ENCODE measurements at regions not wholly inside any gene's neighbourhood (a gene's known extent, or its start where the extent isn't known, plus 50 kb on each side); places are given as distances from the start of the nearest gene placed in this dataset.

DNA sequence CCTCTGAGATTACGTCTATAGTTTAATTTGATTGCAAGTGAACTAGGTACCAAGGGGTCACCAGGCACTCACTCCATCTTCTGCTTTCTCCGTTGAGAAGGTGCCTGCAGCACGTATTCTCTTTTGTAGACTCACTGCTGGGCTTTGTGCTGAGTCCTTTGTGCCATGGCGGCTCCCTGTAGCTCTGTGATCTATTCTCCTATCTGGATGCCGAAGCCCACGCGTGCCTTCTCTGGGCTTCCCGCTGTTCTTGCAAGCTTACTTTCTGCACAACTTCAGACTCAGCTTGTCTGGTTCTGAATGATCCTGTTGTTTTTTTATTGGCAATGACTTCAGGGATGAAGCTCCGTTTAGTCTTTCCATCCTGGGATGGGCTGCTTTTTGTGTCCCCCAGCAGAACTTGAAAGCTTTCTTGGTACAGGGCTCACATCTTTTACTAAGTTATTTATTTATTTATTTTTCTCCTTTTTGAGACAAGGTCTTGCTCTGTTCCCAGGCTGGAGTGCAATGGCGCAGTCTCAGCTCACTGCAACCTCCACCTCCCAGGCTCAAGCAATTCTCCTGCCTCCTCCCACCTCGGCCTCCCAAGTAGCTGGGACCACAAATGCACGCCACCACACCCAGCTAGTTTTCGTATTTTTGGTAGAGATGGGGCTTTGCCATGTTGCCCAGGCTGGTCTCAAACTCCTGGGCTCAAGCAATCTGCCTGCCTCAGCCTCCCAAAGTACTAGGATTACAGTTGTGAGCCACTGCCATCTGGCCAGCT, 100.9 kb upstream of the NKX1-1 start:
- no peak for DNase-seq

DNA sequence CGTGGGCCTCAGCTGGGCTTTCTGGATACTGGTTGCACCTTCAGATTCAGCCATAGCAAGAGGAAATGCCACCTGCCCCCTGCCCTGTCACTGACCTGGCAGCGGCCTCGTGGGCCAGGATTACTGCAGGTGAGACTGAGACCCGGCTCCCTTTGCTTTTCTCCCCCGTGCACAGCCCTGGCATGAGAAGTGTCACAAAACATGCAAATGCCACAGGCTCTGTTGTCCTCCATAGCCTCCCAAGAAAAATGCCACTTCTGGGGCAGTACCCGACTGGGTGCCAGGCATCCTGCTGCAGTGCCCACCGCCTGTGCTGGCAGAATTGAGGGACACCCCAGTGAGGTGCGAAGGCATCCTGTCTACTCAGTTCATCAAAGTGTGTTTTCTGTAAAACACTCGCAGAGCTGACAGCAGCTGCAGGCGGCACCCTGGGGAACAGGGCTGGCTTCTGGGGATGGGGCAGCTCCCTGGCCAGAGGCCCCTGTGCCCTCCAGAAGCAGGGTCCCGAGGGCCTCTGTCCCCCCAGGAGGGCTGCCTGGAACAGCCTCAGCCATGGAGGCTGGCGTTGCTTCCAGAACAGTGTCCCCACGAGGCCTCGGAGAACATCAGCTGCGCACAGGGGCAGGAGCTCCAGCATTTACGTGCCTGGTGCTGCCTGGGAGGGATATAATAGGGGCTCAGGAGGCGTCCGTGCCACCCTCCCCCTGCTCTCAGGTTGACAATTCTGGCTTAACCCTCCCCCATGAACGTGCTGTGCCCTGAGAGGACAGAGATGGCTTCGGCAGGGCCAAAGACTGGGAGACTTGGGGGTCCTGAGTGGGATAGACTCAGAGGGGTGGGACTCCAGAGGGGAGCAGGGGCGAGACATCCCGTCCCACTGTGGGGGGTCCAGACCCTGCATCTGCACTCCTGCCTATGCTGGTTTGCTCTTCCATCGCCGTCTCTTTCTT, 99.5 kb upstream of the NKX1-1 start:
- no peak for DNase-seq

DNA sequence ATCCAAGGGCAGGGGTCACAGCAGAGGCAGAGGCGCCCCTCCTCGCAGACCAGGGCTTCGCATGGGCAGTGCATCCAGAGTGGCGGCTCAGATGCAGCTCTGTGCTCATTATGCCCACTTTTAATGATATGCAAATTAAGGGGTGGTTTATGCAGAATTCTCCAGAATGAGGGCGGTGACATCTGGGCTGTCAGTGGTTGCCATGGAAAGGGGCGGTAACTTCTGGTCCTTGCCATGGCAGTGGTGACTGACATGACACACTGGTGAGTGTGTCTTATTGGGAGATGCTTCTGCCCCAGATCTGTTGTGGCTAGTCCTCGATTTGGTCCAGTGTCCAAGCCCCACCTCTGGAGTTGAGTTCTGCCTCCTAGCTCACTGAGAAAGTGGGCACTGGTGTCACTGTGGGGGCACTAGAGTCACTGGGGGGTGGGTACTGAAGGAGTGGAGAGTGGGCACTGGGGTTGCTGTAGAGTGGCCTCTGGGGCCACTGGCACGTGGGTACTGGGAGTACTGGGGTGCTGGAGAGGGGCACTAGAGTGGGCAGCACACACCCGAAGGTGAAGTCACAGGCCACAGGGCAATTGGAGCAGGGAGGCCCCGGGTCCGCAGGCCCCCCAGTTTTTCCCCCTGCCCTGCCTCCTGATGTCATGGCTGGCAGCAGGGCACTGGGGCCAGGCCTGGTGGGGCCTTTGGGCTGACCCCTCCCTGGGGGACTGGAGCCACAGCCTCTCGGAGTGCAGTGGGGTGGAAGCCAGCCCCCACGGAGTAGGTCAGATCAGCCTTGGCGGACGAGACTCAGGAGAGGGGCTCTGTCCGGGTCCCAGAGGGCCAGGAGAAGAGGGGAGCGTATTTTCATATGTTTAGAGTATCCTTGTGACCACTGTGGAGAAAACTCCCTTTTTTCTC, 98.6 kb upstream of the NKX1-1 start:
- DNase-seq: no peak

DNA sequence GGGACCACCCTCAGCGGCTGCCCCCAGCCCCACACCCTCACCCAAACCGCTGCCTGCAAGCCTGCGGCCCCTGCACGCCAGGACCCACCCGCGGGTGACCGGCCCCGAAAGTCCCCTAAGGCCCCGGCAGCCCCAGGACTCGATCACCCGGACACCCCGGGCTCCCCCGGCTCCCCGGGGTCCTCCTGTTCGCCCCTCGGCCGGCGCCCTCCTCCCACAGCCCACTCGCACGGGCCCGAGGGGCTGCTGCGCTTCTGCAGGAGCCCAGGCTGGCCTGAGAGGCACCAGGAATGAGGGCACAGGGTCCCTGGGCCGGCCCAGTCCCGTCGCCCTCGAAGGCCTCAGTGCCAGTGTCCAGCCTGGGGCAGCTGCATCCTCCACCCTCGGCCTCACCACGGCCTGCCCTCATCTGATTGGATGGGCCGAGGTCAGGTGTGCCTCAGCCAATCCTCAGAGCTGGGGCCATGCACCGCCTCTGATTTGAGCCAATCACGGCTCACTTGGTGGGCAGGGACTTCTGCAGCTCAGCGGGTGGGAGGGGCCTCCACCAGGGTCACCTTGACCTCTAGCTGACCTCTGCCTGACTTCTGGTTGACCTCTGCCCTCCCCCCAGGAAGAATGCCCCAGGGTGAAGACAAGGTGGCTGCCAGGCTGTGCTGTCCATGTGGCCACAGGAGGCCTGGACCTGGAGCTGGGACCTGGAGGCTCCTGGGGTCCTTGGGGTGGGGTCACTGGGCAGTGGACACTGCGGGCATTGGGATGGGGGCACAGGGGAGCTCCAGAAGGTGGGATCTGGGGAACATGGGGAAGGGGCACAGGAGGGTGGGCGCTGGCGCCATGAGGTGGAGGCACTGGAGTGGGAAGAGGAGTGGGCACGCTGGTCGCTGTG, 97.6 kb upstream of the NKX1-1 start:
- no peak for DNase-seq

DNA sequence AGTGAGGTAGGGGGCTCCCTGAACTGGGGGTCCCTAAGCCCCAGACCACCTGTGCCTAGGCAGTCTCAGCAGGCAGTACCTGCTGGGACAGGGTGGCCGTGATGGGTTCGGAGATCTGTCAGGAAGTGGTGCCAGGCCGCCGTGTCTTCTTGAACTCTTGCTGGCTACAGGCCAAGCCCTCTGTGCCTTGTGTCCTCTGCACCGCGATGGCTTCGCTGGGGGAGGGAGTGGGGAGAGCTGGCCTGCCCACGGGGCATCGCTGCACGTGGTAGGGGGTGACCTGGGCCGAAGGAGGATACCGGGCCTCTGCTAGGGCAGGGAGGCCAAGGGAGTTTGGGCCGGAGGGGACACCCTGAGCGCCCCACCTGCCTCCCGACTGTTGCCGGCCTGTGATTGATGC, 96.7 kb upstream of the NKX1-1 start:
- no peak for DNase-seq

DNA sequence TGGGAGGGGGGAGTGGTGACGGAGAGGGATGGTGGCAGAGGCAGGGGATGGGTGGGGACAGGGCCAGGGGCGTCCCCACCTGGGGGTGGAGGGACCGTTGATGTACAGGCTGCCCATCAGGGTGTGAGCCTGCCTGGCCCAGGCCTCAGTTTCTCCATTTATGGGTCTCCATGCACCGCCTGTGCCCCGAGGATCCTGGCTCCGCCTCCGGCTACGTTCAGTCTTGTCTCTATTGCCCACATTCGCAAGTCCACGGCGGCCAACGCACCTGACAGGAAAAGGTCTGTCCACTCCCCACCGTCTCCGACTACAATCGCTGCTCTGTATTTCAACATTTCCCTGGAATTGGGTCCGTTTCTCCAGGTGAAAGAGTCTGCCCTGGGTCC, 96.3 kb upstream of the NKX1-1 start:
- no peak for DNase-seq

DNA sequence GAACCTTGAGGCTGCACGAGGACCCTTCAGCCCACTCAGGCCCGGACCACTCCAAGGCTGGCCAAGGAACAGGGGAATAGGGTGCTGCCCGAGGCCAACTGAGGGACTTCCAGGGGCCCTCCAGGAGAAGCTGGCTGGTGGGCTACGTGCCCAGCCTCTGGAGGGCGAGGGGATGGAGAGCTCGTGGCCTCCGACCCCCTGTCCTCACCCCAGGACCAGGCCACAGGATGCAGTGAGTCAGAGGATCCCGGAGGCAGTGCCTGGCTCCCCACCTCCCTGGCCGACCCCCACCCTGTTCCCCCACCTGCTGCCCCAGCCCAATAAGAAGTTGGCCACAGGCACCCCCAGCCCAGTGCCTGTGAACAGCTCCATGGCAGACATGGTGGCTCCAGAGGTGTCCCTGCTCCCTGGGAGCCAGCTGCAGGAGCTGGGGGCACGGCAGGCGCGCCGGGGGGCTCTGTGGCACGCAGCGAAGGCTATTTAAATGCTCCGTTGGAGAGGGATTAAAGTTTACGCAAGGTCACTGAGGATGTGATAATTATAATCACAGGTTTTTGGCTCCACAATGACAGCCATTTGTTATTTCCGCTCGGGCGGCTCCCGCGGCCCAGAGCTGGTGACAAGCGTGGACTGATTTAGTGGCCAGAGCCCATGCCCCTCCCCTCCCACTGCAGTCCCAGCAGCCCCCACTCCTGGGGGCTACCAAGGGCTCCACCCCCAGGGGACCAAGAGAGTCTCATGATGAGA, 95.7 kb upstream of the NKX1-1 start:
- DNase-seq: no peak

DNA sequence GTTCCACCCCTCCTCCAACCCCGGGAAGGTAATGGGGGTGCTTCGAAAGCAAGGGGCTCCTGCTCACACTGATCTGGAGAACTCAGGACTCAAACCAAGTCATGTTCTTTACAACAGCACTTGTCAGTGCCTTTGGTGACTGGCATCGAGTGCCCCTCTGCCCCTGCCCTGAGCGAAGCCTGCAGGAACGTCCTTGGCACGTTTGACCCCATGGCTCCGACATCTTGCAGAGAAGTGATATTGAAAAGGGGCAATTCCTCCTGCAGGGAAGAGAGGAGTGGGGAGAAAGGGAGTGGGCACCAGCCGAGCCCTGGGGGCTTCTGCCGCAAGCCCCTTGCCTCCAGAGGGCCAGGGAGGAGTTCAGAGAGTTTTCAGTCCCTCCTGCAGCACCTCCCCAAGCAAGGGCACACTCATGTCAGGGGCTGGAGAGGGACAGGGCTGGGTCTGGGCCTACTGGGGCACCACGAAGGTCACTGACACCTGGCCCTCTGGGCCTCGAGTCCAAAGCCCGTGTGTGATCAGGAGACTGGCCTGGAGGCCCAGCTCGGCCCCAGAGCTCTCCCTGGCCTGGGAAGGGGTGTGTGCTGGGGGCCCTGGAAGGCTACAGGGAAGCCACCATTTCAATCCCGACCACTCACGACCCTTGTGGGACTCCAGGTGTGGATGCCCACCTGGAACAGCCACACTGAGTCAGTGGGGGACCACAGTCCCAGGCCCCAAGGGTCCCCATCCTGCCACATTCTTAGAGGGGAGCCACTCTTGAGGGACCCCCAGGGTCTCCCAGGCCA, 94.9 kb upstream of the NKX1-1 start:
- no peak for DNase-seq

DNA sequence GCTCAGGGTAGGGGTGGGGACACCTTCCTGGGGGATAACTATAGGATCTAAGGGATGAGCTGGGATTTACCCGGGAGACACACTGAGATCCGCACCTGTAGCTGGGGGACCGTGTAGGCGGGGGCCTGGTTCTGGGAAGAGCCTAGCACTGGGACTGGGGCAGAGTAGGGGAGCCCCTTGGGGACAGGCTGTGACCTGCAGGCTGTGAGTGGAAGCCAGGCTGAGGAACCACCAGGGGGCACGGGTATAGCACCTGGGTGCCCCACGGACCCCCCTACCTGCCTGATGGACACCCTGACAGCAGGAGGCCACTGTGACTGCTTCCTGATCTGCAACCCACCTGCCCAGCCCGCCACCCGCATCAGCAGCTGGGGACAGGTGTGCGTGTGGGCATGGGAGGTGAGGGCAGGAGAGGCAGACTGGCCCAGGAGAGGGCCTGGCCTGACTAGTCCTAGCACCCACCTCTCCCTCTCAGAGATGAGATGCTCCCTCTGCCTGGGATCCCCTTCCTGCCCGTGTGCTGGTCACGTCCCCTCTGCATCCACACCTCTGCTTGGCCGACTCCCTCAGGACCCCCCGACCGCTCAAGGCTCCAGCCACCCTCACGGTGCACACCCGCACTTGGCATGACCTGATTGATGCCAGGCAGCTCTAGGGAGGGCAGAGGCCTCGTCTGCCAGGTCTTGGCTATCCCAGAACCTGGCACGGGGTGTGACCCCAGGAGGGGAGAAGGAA, 94.2 kb upstream of the NKX1-1 start:
- DNase-seq: no peak

DNA sequence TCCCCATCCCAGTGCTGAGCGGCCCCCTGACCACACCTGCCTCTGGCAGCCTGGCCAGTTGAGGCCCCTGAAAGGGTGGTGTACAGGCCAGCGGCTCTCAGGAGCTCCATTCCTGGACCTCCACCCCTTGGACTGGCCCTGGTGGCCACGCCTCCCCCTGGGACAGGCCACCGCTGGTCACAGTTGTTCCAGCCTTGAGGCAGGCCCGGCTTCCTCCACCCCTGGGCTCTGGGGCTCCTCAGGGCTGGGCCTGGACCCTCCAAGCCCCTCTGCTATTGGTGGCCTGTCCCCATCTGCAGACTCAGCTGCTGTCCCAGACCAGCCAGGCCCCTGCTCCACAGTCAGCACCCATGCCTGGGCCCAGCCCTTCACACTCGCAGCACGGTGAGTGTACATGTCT, 93.2 kb upstream of the NKX1-1 start:
- no peak for DNase-seq

DNA sequence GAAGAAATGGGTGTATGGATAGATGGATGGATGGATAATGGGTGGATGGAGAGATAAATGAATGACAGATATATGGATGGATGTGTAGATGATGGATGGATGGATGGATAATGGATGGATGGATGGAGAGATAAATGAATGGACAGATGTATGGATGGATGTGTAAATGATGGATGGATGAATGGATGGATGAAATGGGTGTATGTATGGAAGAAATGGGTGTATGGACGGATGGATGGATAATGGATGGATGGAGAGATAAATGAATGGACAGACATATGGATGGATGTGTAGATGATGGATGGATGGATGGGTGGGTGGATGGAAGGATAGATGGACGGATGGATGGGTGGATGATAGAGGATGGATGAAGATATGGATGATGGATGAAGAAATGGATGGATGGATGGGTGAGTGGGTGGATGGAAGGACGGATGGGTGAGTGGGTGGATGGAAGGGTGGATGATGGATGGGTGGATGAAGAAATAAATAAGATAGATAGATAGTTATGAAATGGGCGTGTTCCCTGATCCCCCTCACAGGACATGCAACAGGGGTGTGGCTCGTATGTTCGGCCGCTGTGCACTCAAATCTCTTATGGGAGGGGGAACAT, 91.1 kb upstream of the NKX1-1 start:
- DNase-seq: no peak

DNA sequence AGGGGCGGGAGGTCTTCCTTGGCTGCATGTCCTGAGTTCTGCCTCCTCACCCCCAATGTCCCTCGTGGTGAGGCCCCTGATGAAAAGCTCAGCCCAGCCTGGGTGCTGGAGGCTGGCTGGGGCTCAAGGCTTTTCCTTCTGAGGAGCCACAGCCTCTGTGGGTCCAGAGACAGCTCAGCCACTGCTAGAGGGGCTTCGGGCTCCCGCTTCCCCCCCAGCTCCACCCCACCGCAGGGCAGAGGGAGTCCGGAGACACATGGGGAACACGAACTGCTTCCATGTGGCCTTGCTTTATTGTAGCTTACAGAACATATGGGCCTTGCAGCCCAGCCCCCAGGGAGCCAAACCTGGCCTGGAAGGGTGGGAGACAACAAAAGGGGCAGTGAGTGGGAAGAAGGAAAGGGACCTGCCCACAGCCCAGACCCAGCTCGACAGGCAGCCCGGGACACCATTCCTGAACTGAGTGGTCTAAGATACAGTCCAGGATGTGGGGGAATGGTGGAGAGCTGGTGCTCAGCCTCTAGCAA, 89.9 kb upstream of the NKX1-1 start:
- DNase-seq: no peak

DNA sequence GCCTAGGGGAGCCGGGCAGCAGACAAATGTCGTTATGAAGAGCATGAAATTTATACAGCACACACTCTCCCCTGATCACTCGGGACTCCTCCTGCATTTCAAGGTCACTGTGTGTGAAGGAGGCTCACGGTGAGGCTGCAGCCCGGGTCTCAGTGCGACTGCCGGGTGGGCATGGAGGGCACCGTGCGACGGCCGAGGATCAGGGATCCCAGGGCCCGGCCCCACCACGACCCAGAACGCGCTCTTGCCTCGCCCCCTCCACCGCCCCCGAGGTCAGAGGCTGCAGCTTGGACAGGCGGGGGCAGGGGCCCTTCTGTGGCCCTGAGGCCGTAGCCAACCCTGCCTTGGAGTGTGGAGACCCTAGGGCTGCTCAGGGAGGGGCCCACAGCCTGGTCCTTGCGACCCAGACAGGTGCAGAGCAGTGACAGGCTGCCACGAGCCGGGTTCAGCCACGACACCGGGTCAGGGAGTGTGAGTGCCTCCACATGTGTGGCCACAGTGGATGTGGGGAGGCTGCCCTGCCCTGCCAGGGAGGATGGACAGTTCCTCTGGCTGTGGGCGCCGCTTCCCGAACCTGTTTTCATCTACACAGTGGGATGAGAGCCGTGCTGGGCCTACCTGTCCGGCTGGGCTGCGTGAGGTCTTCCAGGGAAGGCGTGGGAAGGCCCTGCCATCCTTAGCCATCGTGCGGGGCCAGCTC, 89.3 kb upstream of the NKX1-1 start:
- no peak for DNase-seq

DNA sequence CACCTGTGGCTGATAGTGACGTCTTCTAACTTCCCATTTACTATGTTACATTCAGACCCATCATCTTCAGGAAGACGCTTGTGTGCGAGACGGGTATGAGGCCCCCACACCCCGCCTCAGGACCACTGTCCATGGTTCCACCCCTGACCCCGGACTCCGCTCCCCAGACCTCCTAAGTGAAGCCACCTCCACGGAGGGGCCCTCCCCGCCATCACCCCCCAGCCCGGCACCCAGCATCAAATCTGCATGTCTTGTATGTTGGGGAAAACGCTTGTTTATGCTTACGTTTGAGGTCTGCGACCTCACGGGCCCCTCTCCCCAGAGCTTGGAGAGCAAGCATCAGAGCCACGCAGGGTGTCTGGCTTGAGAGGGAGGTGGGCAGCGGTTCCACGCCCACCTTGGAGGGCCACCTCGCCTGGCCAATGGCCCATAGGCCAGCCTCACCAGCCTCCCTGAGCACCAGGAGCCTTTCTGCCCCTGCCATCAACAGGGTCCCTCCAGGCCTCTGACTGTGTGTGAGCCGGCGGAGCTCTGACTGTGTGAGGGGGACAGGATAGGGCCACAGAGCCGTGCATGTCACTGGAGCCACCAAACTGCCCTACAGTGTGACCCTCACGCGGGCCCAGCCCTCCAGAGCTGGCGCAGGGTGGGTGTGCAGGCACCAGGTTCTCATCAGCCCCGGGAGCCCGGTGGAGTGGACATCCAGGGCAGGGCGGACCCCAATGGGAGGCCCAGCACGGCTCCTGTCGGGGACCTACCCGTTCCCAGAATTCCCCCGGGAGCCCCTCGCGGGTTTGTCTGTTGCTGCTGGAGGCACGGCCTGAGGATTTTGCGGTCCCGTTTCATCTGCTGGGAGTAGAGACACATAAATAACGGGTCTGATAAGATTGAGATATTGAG, 88.4 kb upstream of the NKX1-1 start:
- DNase-seq: no peak

DNA sequence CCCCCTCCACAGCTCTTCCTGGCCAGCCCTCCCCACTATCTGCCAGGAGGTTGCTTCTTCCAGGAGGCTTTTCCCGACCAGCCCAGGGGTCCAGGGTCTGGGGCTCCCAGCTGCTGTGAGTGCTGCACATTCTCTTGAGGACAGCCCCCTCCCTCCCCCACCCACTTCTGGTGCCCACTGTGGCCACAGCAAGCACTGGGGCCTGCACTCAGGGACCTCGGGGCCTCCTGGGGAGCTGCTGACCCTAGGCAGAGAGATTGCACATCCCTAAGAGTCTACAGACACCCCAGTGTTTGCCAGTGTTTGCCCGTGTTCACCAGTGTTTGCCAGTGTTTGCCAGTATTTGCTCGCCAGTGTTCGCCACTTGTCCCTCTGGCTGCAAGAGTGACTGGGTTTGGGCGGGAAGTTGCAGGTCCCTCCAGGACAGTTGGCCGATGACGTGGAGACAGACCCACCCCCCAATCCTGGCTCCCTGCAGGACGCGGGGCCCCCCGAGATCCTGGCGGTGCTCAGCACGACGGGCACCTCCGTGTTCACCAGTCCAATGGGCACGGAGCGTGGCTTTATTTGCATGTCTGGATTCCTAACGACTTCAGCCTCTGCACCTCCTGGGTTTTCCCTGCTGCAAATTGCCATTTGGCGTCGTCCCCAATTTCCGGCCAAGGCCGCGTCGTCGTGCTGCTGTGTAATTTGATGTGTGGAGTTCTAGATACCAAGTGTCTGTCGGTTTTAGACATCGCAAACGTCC, 87.5 kb upstream of the NKX1-1 start:
- no peak for DNase-seq
